ENCODE measurements at regions not wholly inside any gene's neighbourhood (a gene's known extent, or its start where the extent isn't known, plus 50 kb on each side); places are given as distances from the start of the nearest gene placed in this dataset.
A peak's percentile ranks its signal among the peaks of the same experiment; 100 is the strongest.

GRCh38 chr2:234821946-234822475, 129.8 kb upstream of the SH3BP4 start:
- no peaks in the 10 kb centered on the region for H3K27me3 ChIP-seq (ENCODE audit: control insufficient read depth, insufficient read depth, low read length)
- no peaks in the 10 kb centered on the region for H3K36me3 ChIP-seq (ENCODE audit: control insufficient read depth, insufficient read depth, low read length)
- no peak overlapping the region for H3K4me3 ChIP-seq (ENCODE audit: low read depth, low read length)
- no peak for TF ChIP-seq CTCF (IDR thresholded peaks at IDR 0.05; ENCODE audit: insufficient read depth, low read length, poor library complexity, severe bottlenecking)
- no peak for DNase-seq (ENCODE audit: low read depth)

DNA sequence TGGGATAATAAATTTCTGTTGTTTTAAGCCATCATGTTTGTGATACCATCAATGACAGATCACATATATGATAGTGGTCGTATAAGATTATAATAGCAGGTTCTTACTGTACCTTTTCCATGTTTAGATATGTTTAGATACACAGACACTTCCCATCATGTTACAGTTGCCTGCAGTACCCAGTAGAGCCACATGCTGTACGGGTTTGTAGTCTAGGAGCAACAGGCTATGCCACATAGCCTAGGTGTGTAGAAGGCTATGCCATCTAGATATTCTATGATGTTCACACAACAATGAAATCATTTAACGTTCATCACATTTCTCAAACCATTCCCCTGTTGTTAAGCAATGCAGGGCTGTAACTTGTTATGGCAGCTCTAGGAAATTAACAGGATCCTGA, 132.9 kb upstream of the SH3BP4 start:
- Histone ChIP-seq H3K27me3 (ENCODE audit: control insufficient read depth, insufficient read depth, low read length) (no peaks in the 10 kb centered on the region), H3K4me3 (ENCODE audit: low read depth, low read length) (no peak overlapping the region), H3K36me3 (ENCODE audit: control insufficient read depth, insufficient read depth, low read length) (no peaks in the 10 kb centered on the region)
- DNase-seq (ENCODE audit: low read depth) = no peak
- no peak for TF ChIP-seq CTCF (IDR thresholded peaks at IDR 0.05; ENCODE audit: insufficient read depth, low read length, poor library complexity, severe bottlenecking)

DNA sequence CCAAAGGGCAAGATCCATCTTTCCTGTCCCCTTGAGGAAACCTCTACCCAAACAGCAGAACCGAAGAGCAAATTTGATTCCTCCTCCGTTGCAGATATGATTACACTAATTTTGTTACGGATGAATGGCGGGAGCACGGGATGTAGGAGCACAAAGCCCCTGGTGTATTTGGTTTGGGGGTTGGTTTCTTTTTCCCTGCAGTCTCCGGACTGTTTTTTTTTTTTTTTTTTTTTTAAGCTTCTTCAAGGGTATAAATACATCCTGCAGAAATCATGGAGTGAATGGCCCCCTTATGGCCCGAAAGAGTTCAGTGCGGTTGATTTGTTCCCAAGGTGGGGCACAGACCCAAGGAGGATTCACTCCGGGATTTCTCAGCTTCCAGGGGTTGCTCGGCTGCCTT, 135.3 kb upstream of the SH3BP4 start:
- no peak for DNase-seq (ENCODE audit: low read depth)
- Histone ChIP-seq H3K36me3 (ENCODE audit: control insufficient read depth, insufficient read depth, low read length) (no peaks in the 10 kb centered on the region), H3K27me3 (ENCODE audit: control insufficient read depth, insufficient read depth, low read length) (no peaks in the 10 kb centered on the region), H3K4me3 (ENCODE audit: low read depth, low read length) (no peak overlapping the region)
- TF ChIP-seq CTCF (IDR thresholded peaks at IDR 0.05; ENCODE audit: insufficient read depth, low read length, poor library complexity, severe bottlenecking) = no peak

DNA sequence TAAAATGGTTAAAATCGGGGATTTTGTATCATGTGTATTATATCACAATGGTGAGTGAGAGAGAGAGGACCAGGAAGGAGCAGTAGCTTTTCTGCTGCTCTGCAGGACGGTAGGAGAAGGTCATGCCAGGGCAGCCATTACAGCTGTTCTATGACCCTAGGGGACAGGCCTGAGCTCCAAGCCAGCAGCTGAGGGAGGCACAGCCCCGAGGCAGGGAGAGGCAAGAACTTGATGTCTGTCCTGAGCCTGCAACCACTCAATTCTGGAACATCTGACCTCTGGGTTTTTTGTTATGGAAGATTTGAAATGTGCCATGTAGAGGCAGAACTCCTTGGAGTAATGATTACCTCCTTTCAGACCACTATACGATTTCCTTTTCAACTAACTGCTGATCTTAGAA, 135.8 kb upstream of the SH3BP4 start:
- no peak for TF ChIP-seq CTCF (IDR thresholded peaks at IDR 0.05; ENCODE audit: insufficient read depth, low read length, poor library complexity, severe bottlenecking)
- no peak for DNase-seq (ENCODE audit: low read depth)
- H3K4me3 ChIP-seq (ENCODE audit: low read depth, low read length) = no peak overlapping the region
- H3K36me3 ChIP-seq (ENCODE audit: control insufficient read depth, insufficient read depth, low read length) = no peaks in the 10 kb centered on the region
- H3K27me3 ChIP-seq (ENCODE audit: control insufficient read depth, insufficient read depth, low read length) = no peaks in the 10 kb centered on the region

DNA sequence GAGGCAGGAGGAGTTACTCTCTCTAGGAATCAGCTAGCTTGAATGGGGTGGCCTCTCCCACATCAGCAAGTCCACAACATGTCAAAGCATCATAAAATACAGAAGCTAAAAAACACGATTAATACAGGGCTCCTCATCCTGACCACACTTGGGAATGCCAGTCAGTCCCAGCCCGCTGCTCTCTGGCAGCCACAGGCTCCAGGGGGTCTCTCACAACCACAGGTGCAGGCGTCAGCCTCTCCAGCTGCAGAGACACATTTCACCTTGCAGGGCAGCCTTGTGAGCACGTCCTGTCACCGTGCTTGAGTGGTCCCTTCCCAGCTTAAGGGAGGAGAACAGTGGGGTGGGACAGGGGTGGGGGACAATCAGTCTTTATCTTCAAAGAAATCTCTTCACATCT, 137.4 kb upstream of the SH3BP4 start:
- no peak for TF ChIP-seq CTCF (IDR thresholded peaks at IDR 0.05; ENCODE audit: insufficient read depth, low read length, poor library complexity, severe bottlenecking)
- Histone ChIP-seq H3K36me3 (ENCODE audit: control insufficient read depth, insufficient read depth, low read length) (no peaks in the 10 kb centered on the region), H3K27me3 (ENCODE audit: control insufficient read depth, insufficient read depth, low read length) (no peaks in the 10 kb centered on the region), H3K4me3 (ENCODE audit: low read depth, low read length) (no peak overlapping the region)
- peak; percentile 43 for DNase-seq (ENCODE audit: low read depth)

- TF ChIP-seq CTCF (IDR thresholded peaks at IDR 0.05; ENCODE audit: insufficient read depth, low read length, poor library complexity, severe bottlenecking) = no peak
Measured at GRCh38 chr2:234812851-234813250, 139.0 kb upstream of the SH3BP4 start.

More at GRCh38 chr2:234812851-234813250, 139.0 kb upstream of the SH3BP4 start:
- no peak for DNase-seq (ENCODE audit: low read depth)
- Histone ChIP-seq H3K27me3 (ENCODE audit: control insufficient read depth, insufficient read depth, low read length) (no peaks in the 10 kb centered on the region), H3K36me3 (ENCODE audit: control insufficient read depth, insufficient read depth, low read length) (no peaks in the 10 kb centered on the region), H3K4me3 (ENCODE audit: low read depth, low read length) (no peak overlapping the region)
